Type B pancreatic cell (in vitro differentiated cells): ENCODE measurements at regions not wholly inside any gene's neighbourhood (a gene's known extent, or its start where the extent isn't known, plus 50 kb on each side); places are given as distances from the start of the nearest gene placed in this dataset.

ENCODE experiments used
- DNase-seq: peaks from one replicate; pipeline ENCODE4 v3.0.0; 2021; ENCODE audit warnings: mixed read lengths; ENCODE audit not compliant: unreplicated experiment; ENCODE audit errors: extremely low spot score
- H3K27ac Mint-ChIP-seq: 2 replicates; pipeline ENCODE4 v1.8.0; 2021; ENCODE audit warnings: mild to moderate bottlenecking, mixed read lengths
- H3K27me3 Mint-ChIP-seq: 2 replicates; pipeline ENCODE4 v1.8.0; 2021; ENCODE audit warnings: mixed read lengths
- H3K36me3 Mint-ChIP-seq: 2 replicates; pipeline ENCODE4 v1.8.0; 2021; ENCODE audit warnings: mixed read lengths
- H3K4me1 Mint-ChIP-seq: one replicate; pipeline ENCODE4 v1.8.0; 2021; ENCODE audit warnings: mixed read lengths; ENCODE audit not compliant: unreplicated experiment
- H3K4me3 Mint-ChIP-seq: 2 replicates; pipeline ENCODE4 v1.8.0; 2021; ENCODE audit warnings: mild to moderate bottlenecking, mixed read lengths
- H3K9me3 Mint-ChIP-seq: 2 replicates; pipeline ENCODE4 v1.8.0; 2021; ENCODE audit warnings: mixed read lengths
- CTCF ChIP-seq: fragments of 200-600 bp; sonication (generic); conservative IDR thresholded peaks from 2 replicates; pipeline ENCODE4 v1.5.0; 2021; ENCODE audit warnings: antibody characterized with exemption, mild to moderate bottlenecking

GRCh38 chr1:235008239-235008638 is 120.4 kb downstream of the TOMM20 start:
- no peak overlapping the region for H3K27ac Mint-ChIP-seq
- no peak for DNase-seq
- H3K9me3 Mint-ChIP-seq: peaks cover 8% of the 10 kb centered on the region
- no peaks in the 10 kb centered on the region for H3K27me3 Mint-ChIP-seq
- peaks cover 7% of the 10 kb centered on the region for H3K4me1 Mint-ChIP-seq
- H3K36me3 Mint-ChIP-seq: no peaks in the 10 kb centered on the region
- no peak for TF ChIP-seq CTCF
- H3K4me3 Mint-ChIP-seq: no peak overlapping the region

- H3K27me3 Mint-ChIP-seq: no peaks in the 10 kb centered on the region
- no peaks in the 10 kb centered on the region for H3K36me3 Mint-ChIP-seq
- no peak for TF ChIP-seq CTCF
- no peak overlapping the region for H3K4me3 Mint-ChIP-seq
- H3K9me3 Mint-ChIP-seq: peaks cover 8% of the 10 kb centered on the region
- H3K4me1 Mint-ChIP-seq: no peaks in the 10 kb centered on the region
- no peak overlapping the region for H3K27ac Mint-ChIP-seq
- DNase-seq: no peak
These were observed 121.8 kb downstream of the TOMM20 start for GRCh38 chr1:235006816-235007215.

- no peak overlapping the region for H3K27ac Mint-ChIP-seq
- peaks cover 8% of the 10 kb centered on the region for H3K9me3 Mint-ChIP-seq
- no peaks in the 10 kb centered on the region for H3K27me3 Mint-ChIP-seq
- DNase-seq: no peak
- no peaks in the 10 kb centered on the region for H3K36me3 Mint-ChIP-seq
- no peaks in the 10 kb centered on the region for H3K4me1 Mint-ChIP-seq
- H3K4me3 Mint-ChIP-seq: no peak overlapping the region
- no peak for TF ChIP-seq CTCF
These were observed 122.4 kb downstream of the TOMM20 start for GRCh38 chr1:235006132-235006721.

- Mint-ChIP-seq H3K4me1 (peaks cover 4% of the 10 kb centered on the region), H3K27ac (no peak overlapping the region), H3K27me3 (no peaks in the 10 kb centered on the region), H3K9me3 (peaks cover 8% of the 10 kb centered on the region), H3K36me3 (no peaks in the 10 kb centered on the region), H3K4me3 (no peak overlapping the region)
- no peak for TF ChIP-seq CTCF
- DNase-seq: no peak
These were observed 123.7 kb downstream of the TOMM20 start for GRCh38 chr1:235004840-235005391.

GRCh38 chr1:235004276-235004675 is 124.4 kb downstream of the TOMM20 start:
- Mint-ChIP-seq H3K27ac (no peak overlapping the region), H3K27me3 (no peaks in the 10 kb centered on the region), H3K4me1 (peaks cover 4% of the 10 kb centered on the region), H3K9me3 (peaks cover 5% of the 10 kb centered on the region), H3K36me3 (no peaks in the 10 kb centered on the region), H3K4me3 (no peak overlapping the region)
- no peak for TF ChIP-seq CTCF
- no peak for DNase-seq
